Hepatocyte (in vitro differentiated cells): ENCODE measurements at regions not wholly inside any gene's neighbourhood (a gene's known extent, or its start where the extent isn't known, plus 50 kb on each side); places are given as distances from the start of the nearest gene placed in this dataset.

Experiments
- CTCF ChIP-seq: fragments of 200-600 bp; sonication (generic); IDR thresholded peaks from 2 replicates; pipeline ENCODE4 v1.5.1; 2016; ENCODE audit warnings: antibody characterized with exemption, mild to moderate bottlenecking; ENCODE audit not compliant: poor library complexity
- EZH2 ChIP-seq: fragments of 200-600 bp; sonication (generic); IDR thresholded peaks from 2 replicates; pipeline ENCODE4 v1.6.1; 2016; ENCODE audit warnings: antibody characterized with exemption, mild to moderate bottlenecking, borderline replicate concordance
- EZH2phosphoT487 ChIP-seq: fragments of 200-600 bp; sonication (generic); IDR thresholded peaks from one replicate; pipeline ENCODE4 v1.6.1; 2018; ENCODE audit warnings: antibody characterized with exemption, mild to moderate bottlenecking, low read depth, moderate library complexity; ENCODE audit not compliant: unreplicated experiment, severe bottlenecking

GRCh38 chr3:17852217-17852616 is 109.8 kb upstream of the TBC1D5 start:
- TF ChIP-seq CTCF: no peak
- TF ChIP-seq EZH2: no peak
- no peak for TF ChIP-seq EZH2phosphoT487
